GM21737 (cell line): ENCODE measurements at regions not wholly inside any gene's neighbourhood (a gene's known extent, or its start where the extent isn't known, plus 50 kb on each side); places are given as distances from the start of the nearest gene placed in this dataset.

Source experiments
- ATAC-seq: cut with Tn5 transposase; IDR thresholded peaks from one replicate; pipeline ENCODE4 v1.9.1; 2021; ENCODE audit warnings: mild to moderate bottlenecking, moderate library complexity; ENCODE audit not compliant: unreplicated experiment

GRCh38 chr12:63266988-63267387, 116.0 kb upstream of the AVPR1A start:
- ATAC-seq: no peak

- ATAC-seq: no peak
Observed at GRCh38 chr12:63264629-63265028, 113.6 kb upstream of the AVPR1A start.

- no peak for ATAC-seq
Observed at GRCh38 chr12:63250486-63250885, 99.5 kb upstream of the AVPR1A start.

GRCh38 chr12:63238892-63239291, 87.9 kb upstream of the AVPR1A start:
- no peak for ATAC-seq

- ATAC-seq: no peak
Observed at GRCh38 chr12:63232896-63233295, 81.9 kb upstream of the AVPR1A start.

GRCh38 chr12:63228853-63229252, 77.9 kb upstream of the AVPR1A start:
- ATAC-seq: no peak

GRCh38 chr12:63226792-63227463, 75.9 kb upstream of the AVPR1A start:
- ATAC-seq: no peak

- ATAC-seq: no peak
Observed at GRCh38 chr12:63224396-63224795, 73.4 kb upstream of the AVPR1A start.

- ATAC-seq: no peak
Observed at GRCh38 chr12:63223128-63223527, 72.1 kb upstream of the AVPR1A start.

- ATAC-seq: no peak
Observed at GRCh38 chr12:63222582-63222981, 71.6 kb upstream of the AVPR1A start.

- ATAC-seq: no peak
Observed at GRCh38 chr12:63220921-63221320, 69.9 kb upstream of the AVPR1A start.

- ATAC-seq: no peak
Observed at GRCh38 chr12:63212316-63212715, 61.3 kb upstream of the AVPR1A start.

- no peak for ATAC-seq
Observed at GRCh38 chr12:63208956-63209355, 58.0 kb upstream of the AVPR1A start.

GRCh38 chr12:63206909-63207308, 55.9 kb upstream of the AVPR1A start:
- no peak for ATAC-seq

GRCh38 chr12:63206494-63206893, 55.5 kb upstream of the AVPR1A start:
- no peak for ATAC-seq
